Stimulated activated CD4-positive, alpha-beta T cell treated with anti-CD3 and anti-CD28 coated beads, Interleukin-2, amount 100 ng/mL, for 4 hours (primary cell): ENCODE measurements at regions not wholly inside any gene's neighbourhood (a gene's known extent, or its start where the extent isn't known, plus 50 kb on each side); places are given as distances from the start of the nearest gene placed in this dataset.
"Not testable (repeated sequence)": the region's sequence is repeated elsewhere in the genome, so short reads cannot be mapped to it uniquely, and the experiment has no call there.

ENCODE experiments used
- DNase-seq: peaks from one replicate; pipeline ENCODE4 v3.0.0-alpha.2; 2020; ENCODE audit warnings: low read depth

DNA sequence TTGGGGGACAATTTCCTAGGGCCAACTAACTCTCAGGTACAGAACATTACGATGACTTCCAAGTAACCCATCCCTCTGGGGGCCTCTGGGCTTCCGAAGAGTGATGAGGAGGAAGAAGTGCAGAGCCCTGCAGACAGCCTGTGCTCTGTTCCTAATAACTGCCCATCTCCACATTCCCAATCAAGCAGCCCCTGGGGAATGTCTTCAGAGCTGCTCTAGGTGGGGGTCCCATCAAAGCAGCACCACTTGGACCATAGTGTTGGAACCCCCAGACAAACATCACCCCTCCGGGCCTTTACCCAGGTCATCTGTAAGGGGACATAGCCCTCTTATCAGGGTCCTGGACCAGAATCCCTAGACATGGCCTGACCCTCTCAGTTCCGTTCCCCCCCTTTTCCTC lies 357.3 kb downstream of the NPHP4 start:
- DNase-seq = no peak

- no peak for DNase-seq
Measured at GRCh38 chr1:5632814-5633213, 359.4 kb downstream of the NPHP4 start.

GRCh38 chr1:5632224-5632623 lies 360.0 kb downstream of the NPHP4 start:
- DNase-seq = no peak

GRCh38 chr1:5628416-5628815 lies 363.8 kb downstream of the NPHP4 start:
- no peak for DNase-seq

DNA sequence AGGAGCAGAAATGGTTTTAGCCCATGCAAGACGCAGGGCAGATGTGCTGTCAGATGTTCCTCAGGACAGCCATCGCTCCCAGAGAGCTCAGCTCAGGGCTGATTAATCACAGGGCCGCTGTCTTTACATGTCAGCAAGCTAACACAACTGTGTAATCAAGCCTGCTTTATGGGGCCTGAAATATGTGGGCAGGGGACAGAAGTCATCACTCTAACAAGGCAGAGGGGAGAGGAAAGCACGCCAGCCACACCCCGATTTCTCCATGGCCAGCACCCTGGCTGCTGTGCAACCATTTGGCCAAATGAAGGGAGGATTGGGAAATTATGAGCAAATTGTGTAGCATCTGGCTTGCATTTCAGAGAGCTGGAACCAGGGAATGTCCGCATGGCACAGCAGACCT lies 368.8 kb downstream of the NPHP4 start:
- no peak for DNase-seq

GRCh38 chr1:5622412-5622811 lies 369.8 kb downstream of the NPHP4 start:
- DNase-seq = no peak

DNA sequence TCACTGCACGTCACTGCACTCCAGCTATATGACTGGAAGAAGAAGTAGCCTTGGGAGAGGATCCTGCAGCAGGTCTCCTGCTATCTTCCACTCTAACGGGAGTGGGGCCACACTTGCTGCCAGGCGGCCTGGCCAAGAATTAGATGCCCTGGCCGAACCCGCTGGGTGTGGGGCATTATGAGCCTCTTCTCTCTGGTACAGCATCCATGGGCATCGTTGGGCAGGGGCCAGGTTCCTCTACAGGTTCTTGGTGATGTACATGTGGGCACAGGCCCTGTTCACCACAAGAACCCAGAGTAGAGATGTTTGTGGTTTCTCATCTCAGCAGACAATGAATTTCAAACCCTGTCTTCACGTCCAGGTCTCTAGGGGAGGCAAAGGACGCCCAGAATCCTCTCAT lies 370.5 kb downstream of the NPHP4 start:
- no peak for DNase-seq

DNA sequence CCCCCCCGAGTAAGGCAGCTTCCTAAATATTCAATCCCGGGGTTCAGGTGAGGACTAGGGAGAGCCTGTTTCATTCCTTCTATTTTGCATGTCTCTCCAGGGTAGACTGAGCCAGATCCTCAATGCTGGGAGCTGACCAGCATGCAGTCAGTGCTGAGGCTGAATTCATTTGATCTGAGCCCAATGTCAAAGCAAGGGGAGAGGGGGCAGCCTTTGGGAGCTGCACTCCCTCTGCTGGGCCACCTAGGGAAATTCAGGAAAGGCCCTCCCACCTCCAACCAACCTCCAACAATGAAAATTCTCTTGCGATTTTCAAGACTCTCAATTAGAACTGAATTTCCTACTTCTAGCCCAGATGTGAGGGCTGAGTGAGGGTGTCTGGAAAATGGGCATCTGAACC lies 371.2 kb downstream of the NPHP4 start:
- no peak for DNase-seq

DNA sequence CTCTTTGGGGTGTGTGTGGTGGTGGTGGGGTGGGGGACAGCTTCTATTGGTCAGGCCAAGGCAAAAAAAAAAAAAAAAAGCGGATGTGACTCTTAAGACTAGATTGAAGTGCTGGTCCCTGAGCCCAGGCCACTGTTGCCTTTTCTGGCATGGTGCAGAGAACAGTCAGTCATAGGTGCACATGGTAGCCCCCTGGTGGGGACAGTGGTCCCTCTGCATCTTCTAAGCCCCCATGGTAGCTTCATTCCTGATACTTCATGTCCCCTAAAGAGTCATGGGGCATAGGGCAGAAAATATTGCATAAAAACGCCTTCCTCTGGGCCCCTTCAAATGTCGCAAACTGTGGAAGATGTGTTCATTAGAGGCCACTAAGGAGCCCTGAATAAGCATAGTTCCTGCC lies 371.8 kb downstream of the NPHP4 start:
- no peak for DNase-seq

DNA sequence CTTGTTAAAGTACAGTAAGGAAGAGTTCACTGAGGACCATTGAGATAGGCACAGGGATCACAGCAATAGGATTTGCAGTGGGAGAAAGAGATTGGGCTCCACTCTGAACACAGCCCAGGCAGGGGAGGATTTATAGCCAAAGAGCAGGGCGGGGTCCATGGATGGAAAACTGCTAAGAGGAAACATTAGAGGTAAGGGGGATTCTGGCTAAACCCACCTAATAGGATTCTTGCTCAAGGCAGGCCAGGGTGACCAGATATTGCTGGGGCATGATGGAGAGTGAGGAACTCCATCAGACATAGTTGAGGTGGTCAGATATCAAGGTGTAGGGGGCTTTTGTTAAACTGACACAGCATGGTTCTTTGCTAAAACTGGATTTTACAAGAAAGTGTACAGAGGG lies 372.8 kb downstream of the NPHP4 start:
- DNase-seq = no peak

DNA sequence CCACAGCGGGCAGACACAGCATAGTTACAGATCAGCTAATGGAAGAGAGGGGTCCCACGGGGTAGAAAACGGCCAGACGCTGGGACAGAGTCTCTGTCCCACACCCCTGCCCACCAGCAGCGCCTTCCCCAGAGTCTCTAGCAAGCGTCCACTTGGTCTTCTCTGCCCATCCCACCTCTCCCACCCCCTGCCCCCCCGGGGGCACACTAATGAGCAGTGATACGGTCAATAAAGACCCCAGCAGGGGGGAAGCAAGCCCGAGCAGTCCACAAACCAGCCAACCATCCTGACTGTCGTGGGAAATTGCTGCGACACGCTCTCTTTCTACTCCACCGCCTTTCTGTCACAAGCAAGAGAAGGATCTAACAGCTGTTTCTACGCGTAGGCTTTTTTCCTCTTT lies 374.7 kb downstream of the NPHP4 start:
- no peak for DNase-seq

GRCh38 chr1:5617179-5617520 lies 375.1 kb downstream of the NPHP4 start:
- no peak for DNase-seq

DNA sequence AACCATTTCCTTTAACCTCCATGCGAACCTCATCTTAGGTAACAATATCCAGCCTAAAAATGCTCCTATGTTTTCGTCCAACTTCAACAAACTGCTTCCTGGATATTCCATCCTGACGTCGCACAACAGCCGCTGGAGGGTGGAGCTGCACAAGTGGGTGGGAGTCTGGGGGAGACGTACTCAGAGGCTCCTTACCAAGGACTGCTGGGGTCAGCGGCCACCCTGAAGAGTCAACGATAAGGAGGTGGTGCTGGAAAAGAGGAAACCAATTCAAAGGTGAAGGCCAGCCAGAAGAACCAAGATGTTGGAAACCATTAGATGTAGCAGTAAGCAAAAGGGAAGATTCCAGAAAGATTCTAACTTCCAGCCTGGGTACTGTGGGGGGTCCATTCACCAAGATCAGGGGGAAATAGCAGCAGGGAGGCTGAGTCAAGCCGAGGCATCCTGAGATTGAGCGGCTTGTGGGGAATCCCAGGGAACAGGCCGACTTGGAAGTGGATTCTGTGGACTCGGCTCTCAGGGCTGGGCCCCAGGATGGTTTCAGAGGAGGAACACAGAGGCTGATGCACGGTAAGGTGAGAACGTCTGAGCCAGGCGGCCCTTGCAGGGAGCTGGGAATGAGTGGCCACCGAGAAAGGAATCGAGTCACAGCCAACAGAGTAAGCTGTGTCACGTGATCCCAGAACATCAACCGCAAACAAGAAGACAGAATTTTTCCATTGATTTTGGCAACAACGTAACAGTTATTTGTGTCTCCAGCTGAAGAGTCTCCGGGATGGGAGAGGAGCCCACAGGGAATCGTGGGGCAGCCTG lies 375.7 kb downstream of the NPHP4 start:
- DNase-seq = no peak

DNA sequence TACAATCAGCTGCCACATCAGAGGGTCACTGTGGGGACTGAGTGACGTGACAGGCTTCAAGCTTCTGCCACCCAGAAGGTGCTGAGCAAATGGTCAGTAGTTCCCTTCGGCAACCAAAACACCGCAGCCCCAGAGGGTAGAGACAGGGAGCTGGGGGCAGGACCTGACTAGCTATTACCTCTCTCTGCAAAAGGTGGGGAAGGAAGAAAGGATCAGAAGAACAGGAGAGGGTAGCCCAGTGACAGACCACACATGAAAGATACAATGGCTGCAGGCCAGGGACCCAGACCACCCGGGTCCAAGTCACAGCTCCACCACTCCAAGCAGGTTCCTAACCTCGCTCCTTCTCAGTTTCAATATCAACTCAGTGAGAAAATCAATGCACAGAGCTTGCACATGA lies 377.1 kb downstream of the NPHP4 start:
- no peak for DNase-seq

DNA sequence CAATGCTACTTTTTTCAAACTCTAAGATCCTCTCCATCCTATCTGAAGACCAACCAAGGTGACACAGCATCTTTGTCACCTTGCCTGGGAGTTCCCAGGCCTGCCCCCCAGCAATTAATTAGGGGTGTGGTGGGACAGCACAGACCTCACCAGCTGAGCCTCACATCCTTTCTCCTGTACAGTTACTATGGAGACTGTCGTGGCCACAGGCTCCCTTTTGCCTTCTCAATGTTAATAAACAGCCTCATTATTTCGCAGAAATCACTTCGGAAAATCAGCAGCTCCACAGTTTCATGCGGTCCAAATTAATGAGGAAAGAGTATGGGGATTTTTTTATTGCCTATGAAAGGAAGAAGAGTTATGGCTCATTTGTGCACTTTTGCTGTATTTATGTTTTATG lies 378.3 kb downstream of the NPHP4 start:
- no peak for DNase-seq

GRCh38 chr1:5611851-5612250 lies 380.4 kb downstream of the NPHP4 start:
- no peak for DNase-seq

GRCh38 chr1:5611431-5611830 lies 380.8 kb downstream of the NPHP4 start:
- DNase-seq = no peak

DNA sequence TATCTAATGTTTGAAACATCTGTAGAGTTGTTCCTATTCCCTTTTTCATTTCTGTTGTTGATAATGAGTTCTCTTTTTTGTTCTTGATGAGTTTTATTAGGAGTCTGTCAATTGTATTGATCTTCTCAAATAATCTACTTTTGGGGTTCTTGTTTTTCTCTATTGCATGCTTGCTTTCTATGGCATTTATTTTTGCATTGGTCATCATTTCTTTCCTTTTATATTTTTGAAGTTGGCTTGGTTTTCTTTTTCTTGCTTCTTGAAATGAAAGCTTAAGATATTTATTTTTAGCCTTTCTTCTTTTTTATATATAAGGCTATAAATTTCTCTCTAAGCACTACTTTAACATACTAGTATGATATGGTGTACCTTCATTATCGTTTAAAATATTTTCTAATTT lies 381.8 kb downstream of the NPHP4 start:
- DNase-seq = no peak

- DNase-seq = no peak
Measured at GRCh38 chr1:5603353-5604104, 388.7 kb downstream of the NPHP4 start.

GRCh38 chr1:5602718-5603117 lies 389.5 kb downstream of the NPHP4 start:
- DNase-seq = not testable (repeated sequence)

DNA sequence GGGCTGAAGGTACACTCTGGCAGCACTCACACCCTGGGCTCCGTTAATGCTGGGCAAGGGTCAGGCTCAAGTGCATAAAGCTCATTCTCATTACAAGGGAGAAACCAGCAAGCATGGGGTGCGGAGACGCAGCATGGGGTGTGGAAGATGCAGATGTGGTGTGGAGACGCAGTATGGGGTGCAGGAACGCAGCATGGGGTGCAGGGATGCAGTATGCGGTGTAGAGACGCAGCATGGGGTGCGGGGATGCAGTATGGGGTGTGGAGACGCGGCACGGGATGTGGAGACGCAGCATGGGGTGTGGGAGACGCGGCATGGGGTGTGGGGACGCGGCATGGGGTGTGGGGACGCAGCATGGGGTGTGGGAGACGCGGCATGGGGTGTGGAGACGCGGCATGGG lies 390.7 kb downstream of the NPHP4 start:
- no peak for DNase-seq

- no peak for DNase-seq
Measured at GRCh38 chr1:5599541-5599940, 392.7 kb downstream of the NPHP4 start.

- no peak for DNase-seq
Measured at GRCh38 chr1:5598824-5599395, 393.3 kb downstream of the NPHP4 start.
